ENCODE measurements at regions not wholly inside any gene's neighbourhood (a gene's known extent, or its start where the extent isn't known, plus 50 kb on each side); places are given as distances from the start of the nearest gene placed in this dataset.
A peak's percentile ranks its signal among the peaks of the same experiment; 100 is the strongest.

DNA sequence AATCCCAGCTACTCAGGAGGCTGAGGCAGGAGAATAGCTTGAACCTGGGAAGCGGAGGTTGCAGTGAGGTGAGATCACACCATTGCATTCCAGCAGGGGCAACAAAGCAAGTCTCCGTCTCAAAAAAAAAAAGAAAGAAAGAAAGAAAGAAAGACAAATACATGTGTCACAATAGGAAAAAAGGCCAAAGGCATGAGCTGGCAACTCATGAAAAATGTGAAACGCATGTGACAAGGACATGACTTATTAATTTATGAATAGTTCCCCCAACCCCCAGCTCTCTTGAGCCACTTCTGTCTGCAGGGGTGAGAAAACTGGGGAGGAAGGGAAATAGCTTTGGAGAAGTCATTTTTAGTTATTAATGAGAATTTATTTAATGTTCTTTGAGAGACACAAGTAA is 120.6 kb downstream of the AIPL1 start:
- H3K9me3 Mint-ChIP-seq (ENCODE audit: insufficient read depth): no peaks in the 10 kb centered on the region
- POLR2A ChIA-PET: no interaction called here
- peaks cover 15% of the 10 kb centered on the region for H3K27me3 Mint-ChIP-seq (ENCODE audit: low read depth)
- ATAC-seq (no peak), DNase-seq (no peak)
- no peaks in the 10 kb centered on the region for H3K4me1 Mint-ChIP-seq (ENCODE audit: low read depth)
- no peak overlapping the region for H3K27ac Mint-ChIP-seq
- no peaks in the 10 kb centered on the region for H3K36me3 Mint-ChIP-seq (ENCODE audit: low read depth)
- no peak overlapping the region for H3K4me3 Mint-ChIP-seq
- CTCF ChIA-PET: no interaction called here

GRCh38 chr17:6313835-6314234 is 121.1 kb downstream of the AIPL1 start:
- no peak overlapping the region for H3K4me3 Mint-ChIP-seq
- ChIA-PET CTCF (no interaction called here), POLR2A (no interaction called here)
- no peaks in the 10 kb centered on the region for H3K4me1 Mint-ChIP-seq (ENCODE audit: low read depth)
- DNase-seq (no peak), ATAC-seq (no peak)
- no peaks in the 10 kb centered on the region for H3K9me3 Mint-ChIP-seq (ENCODE audit: insufficient read depth)
- no peak overlapping the region for H3K27ac Mint-ChIP-seq
- no peaks in the 10 kb centered on the region for H3K36me3 Mint-ChIP-seq (ENCODE audit: low read depth)
- peaks cover 14% of the 10 kb centered on the region for H3K27me3 Mint-ChIP-seq (ENCODE audit: low read depth)

DNA sequence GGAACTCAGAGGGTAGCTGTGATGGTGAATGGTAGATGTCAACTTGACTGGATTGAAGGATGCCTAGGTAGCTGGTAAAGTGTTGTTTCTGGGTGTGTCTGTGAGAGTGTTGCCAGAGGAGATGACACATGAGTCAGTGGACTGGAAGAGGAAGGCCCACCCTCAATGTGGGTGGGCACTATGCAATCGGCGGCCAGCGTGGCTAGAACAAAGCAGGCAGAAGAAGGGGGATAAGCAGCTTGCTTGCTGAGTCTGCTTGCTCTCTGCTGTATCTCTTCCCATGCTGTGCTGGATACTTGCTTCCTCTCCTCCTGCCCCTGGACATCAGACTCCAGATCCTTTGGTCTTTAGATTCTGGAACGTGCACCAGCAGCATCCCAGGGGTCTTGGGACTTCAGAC is 128.1 kb downstream of the AIPL1 start:
- ATAC-seq (no peak), DNase-seq (no peak)
- Mint-ChIP-seq H3K4me3 (no peak overlapping the region), H3K36me3 (ENCODE audit: low read depth) (no peaks in the 10 kb centered on the region), H3K4me1 (ENCODE audit: low read depth) (no peaks in the 10 kb centered on the region), H3K27ac (no peak overlapping the region), H3K9me3 (ENCODE audit: insufficient read depth) (no peaks in the 10 kb centered on the region), H3K27me3 (ENCODE audit: low read depth) (peaks cover 3% of the 10 kb centered on the region)
- ChIA-PET POLR2A (no interaction called here), CTCF (no interaction called here)

DNA sequence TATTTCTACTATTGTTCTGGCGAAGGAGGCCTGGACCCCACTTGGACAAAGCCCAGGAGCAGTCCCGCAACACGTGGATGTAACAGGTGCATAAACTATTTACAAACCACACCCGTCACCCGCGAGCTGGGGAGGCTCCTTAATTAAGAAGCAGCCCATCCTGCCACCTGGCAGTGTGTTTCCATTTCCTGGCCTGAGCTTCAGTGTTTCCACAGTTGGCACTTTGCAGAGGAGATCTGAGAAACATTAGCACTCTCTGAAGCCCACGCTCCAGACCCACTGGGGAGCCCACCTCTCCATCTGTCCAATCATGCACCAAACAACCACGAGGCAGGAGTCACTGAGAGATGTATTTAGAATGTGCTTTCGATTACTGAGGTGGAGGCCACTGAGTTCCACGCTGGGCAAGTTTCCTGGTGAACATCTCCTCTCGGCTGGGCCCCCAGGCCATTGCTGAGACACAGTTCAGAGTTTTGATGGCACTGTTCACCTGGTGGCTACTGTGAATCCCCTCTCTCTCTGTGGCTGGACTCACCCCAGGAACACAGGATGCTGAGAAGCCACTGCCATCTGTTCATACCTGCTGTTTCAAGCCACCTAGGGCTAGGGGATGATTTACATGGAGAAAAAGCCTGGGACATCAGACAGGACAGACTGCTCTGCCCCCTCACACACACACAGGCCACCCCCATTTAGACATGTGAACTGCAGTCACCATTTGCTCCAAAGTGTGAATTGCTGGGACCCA is 129.1 kb downstream of the AIPL1 start:
- no peaks in the 10 kb centered on the region for H3K9me3 Mint-ChIP-seq (ENCODE audit: insufficient read depth)

GRCh38 chr17:6304894-6305612 is 129.9 kb downstream of the AIPL1 start:
- Mint-ChIP-seq H3K9me3 (ENCODE audit: insufficient read depth) (no peaks in the 10 kb centered on the region), H3K36me3 (ENCODE audit: low read depth) (no peaks in the 10 kb centered on the region), H3K27ac (no peak overlapping the region), H3K4me3 (no peak overlapping the region), H3K27me3 (ENCODE audit: low read depth) (peaks cover 5% of the 10 kb centered on the region), H3K4me1 (ENCODE audit: low read depth) (no peaks in the 10 kb centered on the region)
- POLR2A ChIA-PET: no interaction called here
- CTCF ChIA-PET: no interaction called here
- ATAC-seq: no peak
- no peak for DNase-seq

More for the DNA sequence above, 129.1 kb downstream of the AIPL1 start:
- no peaks in the 10 kb centered on the region for H3K4me1 Mint-ChIP-seq (ENCODE audit: low read depth)
- DNase-seq (no peak), ATAC-seq (no peak)
- no peak overlapping the region for H3K4me3 Mint-ChIP-seq
- ChIA-PET CTCF (no interaction called here), POLR2A (no interaction called here)
- H3K27ac Mint-ChIP-seq: no peak overlapping the region
- H3K27me3 Mint-ChIP-seq (ENCODE audit: low read depth): peaks cover 8% of the 10 kb centered on the region
- H3K36me3 Mint-ChIP-seq (ENCODE audit: low read depth): no peaks in the 10 kb centered on the region

DNA sequence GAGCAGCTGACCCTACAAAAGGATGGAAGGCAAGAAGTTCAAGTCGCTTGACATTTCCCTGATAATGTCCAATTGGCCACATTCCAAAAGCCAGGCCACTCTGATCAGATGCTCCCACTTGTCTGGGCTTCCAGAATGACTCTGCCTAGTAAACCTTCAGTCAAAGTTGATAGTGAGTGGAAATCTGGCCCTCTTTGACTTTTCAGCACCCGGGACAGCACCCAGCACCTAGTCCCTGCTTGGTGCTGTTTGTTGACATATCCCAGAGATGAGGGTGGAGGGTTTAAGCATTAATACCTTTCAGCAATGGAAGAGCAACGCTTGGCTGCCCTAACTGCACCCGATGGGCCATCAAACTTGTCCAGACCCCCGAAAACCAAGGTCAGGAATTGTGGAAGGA is 131.3 kb downstream of the AIPL1 start:
- Mint-ChIP-seq H3K9me3 (ENCODE audit: insufficient read depth) (no peaks in the 10 kb centered on the region), H3K4me1 (ENCODE audit: low read depth) (no peaks in the 10 kb centered on the region), H3K27ac (no peak overlapping the region), H3K27me3 (ENCODE audit: low read depth) (peaks cover 5% of the 10 kb centered on the region), H3K36me3 (ENCODE audit: low read depth) (no peaks in the 10 kb centered on the region), H3K4me3 (no peak overlapping the region)
- POLR2A ChIA-PET: no interaction called here
- peak; percentile 50 for DNase-seq
- no peak for ATAC-seq
- CTCF ChIA-PET: no interaction called here

- H3K9me3 Mint-ChIP-seq (ENCODE audit: insufficient read depth): no peaks in the 10 kb centered on the region
- H3K4me3 Mint-ChIP-seq: no peak overlapping the region
- no peak for ATAC-seq
- peaks cover 5% of the 10 kb centered on the region for H3K27me3 Mint-ChIP-seq (ENCODE audit: low read depth)
- ChIA-PET CTCF (no interaction called here), POLR2A (no interaction called here)
- no peak overlapping the region for H3K27ac Mint-ChIP-seq
- no peaks in the 10 kb centered on the region for H3K4me1 Mint-ChIP-seq (ENCODE audit: low read depth)
- DNase-seq: no peak
- H3K36me3 Mint-ChIP-seq (ENCODE audit: low read depth): no peaks in the 10 kb centered on the region
Measured at GRCh38 chr17:6299275-6299674, 135.6 kb downstream of the AIPL1 start.

GRCh38 chr17:6297960-6298359 is 137.0 kb downstream of the AIPL1 start:
- H3K4me3 Mint-ChIP-seq: no peak overlapping the region
- peaks cover 10% of the 10 kb centered on the region for H3K27me3 Mint-ChIP-seq (ENCODE audit: low read depth)
- POLR2A ChIA-PET: no interaction called here
- no peak for ATAC-seq
- no peak overlapping the region for H3K27ac Mint-ChIP-seq
- H3K36me3 Mint-ChIP-seq (ENCODE audit: low read depth): no peaks in the 10 kb centered on the region
- no peaks in the 10 kb centered on the region for H3K9me3 Mint-ChIP-seq (ENCODE audit: insufficient read depth)
- CTCF ChIA-PET: no interaction called here
- H3K4me1 Mint-ChIP-seq (ENCODE audit: low read depth): no peaks in the 10 kb centered on the region
- no peak for DNase-seq

GRCh38 chr17:6297119-6297518 is 137.8 kb downstream of the AIPL1 start:
- no peak overlapping the region for H3K27ac Mint-ChIP-seq
- H3K36me3 Mint-ChIP-seq (ENCODE audit: low read depth): no peaks in the 10 kb centered on the region
- ATAC-seq: no peak
- H3K4me1 Mint-ChIP-seq (ENCODE audit: low read depth): no peaks in the 10 kb centered on the region
- no peak overlapping the region for H3K4me3 Mint-ChIP-seq
- no peak for DNase-seq
- peaks cover 10% of the 10 kb centered on the region for H3K27me3 Mint-ChIP-seq (ENCODE audit: low read depth)
- no peaks in the 10 kb centered on the region for H3K9me3 Mint-ChIP-seq (ENCODE audit: insufficient read depth)
- CTCF ChIA-PET: no interaction called here
- POLR2A ChIA-PET: no interaction called here

DNA sequence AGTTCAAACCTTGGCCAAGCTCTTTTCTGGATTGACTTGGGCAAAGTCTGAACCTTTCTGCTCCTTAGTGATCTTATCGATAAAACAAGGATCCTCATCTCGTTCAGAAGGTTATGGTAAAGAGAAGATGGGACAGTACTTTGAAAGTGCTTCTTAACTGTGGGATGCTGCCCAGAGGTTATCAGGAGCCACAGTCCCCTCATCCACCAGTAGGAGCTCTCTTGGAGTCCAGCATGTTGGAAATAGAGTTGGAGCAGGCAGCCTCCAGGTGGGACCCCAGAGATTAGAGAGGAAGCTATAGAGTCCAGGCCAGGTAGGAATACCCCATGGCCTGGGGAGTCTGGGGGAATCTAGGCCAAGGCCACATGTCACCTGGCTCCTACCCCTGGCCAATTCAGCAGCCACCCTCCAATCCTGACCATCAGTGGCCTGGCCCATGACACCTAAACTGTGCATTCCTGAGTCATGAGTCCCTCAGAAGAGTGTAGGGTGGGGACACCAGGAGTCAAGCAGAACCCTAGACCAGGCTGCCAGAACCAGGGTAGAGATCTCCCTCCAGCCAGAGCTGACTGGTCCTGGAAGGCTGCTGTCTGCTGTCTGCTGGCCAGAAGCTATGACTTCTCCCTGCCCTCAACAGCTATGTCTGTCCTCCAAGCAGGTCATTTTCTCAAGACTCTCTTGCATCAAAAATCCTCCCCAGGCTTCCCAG is 144.3 kb downstream of the AIPL1 start:
- Mint-ChIP-seq H3K27me3 (ENCODE audit: low read depth) (peaks cover 7% of the 10 kb centered on the region), H3K4me3 (no peak overlapping the region), H3K27ac (no peak overlapping the region), H3K9me3 (ENCODE audit: insufficient read depth) (no peaks in the 10 kb centered on the region), H3K4me1 (ENCODE audit: low read depth) (no peaks in the 10 kb centered on the region), H3K36me3 (ENCODE audit: low read depth) (no peaks in the 10 kb centered on the region)
- ATAC-seq (no peak), DNase-seq (no peak)
- ChIA-PET POLR2A (no interaction called here), CTCF (no interaction called here)

GRCh38 chr17:6286233-6286632 is 148.7 kb downstream of the AIPL1 start:
- CTCF ChIA-PET: no interaction called here
- Mint-ChIP-seq H3K4me3 (no peak overlapping the region), H3K27ac (no peak overlapping the region), H3K4me1 (ENCODE audit: low read depth) (no peaks in the 10 kb centered on the region), H3K9me3 (ENCODE audit: insufficient read depth) (no peaks in the 10 kb centered on the region), H3K27me3 (ENCODE audit: low read depth) (peaks cover 2% of the 10 kb centered on the region), H3K36me3 (ENCODE audit: low read depth) (no peaks in the 10 kb centered on the region)
- POLR2A ChIA-PET: no interaction called here
- ATAC-seq (no peak), DNase-seq (no peak)

DNA sequence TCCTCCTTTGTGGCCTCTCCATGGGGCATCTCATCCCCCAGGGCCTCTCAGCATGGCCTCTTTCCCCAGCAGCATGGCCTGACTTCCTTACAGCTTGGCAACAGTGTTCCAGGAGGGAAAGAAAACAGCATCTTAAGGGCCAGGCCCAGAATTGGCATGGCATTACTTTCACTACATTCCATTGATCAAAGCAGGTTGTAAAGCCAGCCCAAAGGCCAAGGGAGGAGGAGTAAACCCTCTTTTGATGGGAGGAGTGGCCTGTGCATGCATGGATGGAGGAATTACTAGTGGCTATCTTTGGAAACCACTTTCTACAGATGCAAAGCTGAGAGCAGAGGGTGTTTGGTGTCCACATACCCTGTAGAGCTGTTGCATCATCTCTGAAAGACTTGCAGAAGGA is 149.4 kb downstream of the AIPL1 start:
- ATAC-seq: no peak

More for the DNA sequence above, 149.4 kb downstream of the AIPL1 start:
- CTCF ChIA-PET: no interaction called here
- Mint-ChIP-seq H3K4me1 (ENCODE audit: low read depth) (no peaks in the 10 kb centered on the region), H3K36me3 (ENCODE audit: low read depth) (no peaks in the 10 kb centered on the region), H3K27ac (no peak overlapping the region), H3K27me3 (ENCODE audit: low read depth) (peaks cover 2% of the 10 kb centered on the region), H3K9me3 (ENCODE audit: insufficient read depth) (no peaks in the 10 kb centered on the region), H3K4me3 (no peak overlapping the region)
- POLR2A ChIA-PET: no interaction called here
- DNase-seq: no peak

All from activated CD8-positive, alpha-beta T cell treated with anti-CD3 and anti-CD28 coated beads, Interleukin-2, amount 10 ng/mL, durations not matched to agents 7 days and 5 days (primary cell).